ENCODE measurements at regions not wholly inside any gene's neighbourhood (a gene's known extent, or its start where the extent isn't known, plus 50 kb on each side); places are given as distances from the start of the nearest gene placed in this dataset.
A peak's percentile ranks its signal among the peaks of the same experiment; 100 is the strongest.

DNA sequence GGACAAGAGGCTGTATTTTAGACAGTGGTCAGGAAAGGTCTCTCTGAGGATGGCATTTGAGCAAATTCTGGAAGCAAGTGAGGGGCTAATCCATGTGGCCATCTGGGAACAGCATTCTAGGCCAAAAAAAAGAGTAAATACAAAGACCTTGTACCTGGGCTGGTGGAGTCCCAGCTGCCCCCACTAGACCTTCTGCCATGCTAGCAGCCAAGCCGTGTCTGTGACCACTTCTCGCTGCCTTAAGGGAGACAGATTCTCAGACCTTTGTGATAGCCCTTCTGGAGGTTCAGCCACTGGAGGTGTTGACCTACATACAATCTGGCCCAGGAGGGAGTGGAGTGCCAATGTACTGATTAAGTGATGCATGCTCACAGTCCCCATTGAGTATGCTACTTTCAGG lies 506.2 kb downstream of the MID1IP1 start (continued):
- TF ChIP-seq ZMIZ1 (IDR thresholded peaks at IDR 0.05; ENCODE audit: low read depth in 2 of 2, low read length in 2 of 2), result no peak

GRCh38 chrX:39308126-39308525 lies 506.9 kb downstream of the MID1IP1 start:
- CTCF ChIA-PET (ENCODE audit: low intra/inter-chr PET ratio), result no interaction called here
- ATAC-seq, result no peak
- no peak for FAIRE-seq

More at GRCh38 chrX:39308126-39308525, 506.9 kb downstream of the MID1IP1 start:
- no peak overlapping the region for H2AFZ ChIP-seq (ENCODE audit: low read depth, low read length)
- no peaks in the 10 kb centered on the region; a peak in 1 of 5 replicates for H3K4me1 ChIP-seq (replicated peaks in 1 of 2; ENCODE audit: control insufficient read depth in 2 of 2, insufficient read depth in 2 of 2, low read length in 2 of 2)
- no peaks in the 10 kb centered on the region for H3K9me1 ChIP-seq (ENCODE audit: control insufficient read depth, insufficient read depth, low read length)
- H3K27me3 ChIP-seq (ENCODE audit: control insufficient read depth in 2 of 2, insufficient read depth in 2 of 2, low read length in 2 of 2), result no peaks in the 10 kb centered on the region; a peak in 1 of 5 replicates
- in situ Hi-C loops (cut with MboI) (no loop called here), intact Hi-C loops (cut with micrococcal nuclease) (no loop called here)
- POLR2A ChIA-PET, result no interaction called here
- H3K36me3 ChIP-seq (ENCODE audit: control insufficient read depth, insufficient read depth, low read length), result no peaks in the 10 kb centered on the region
- no peaks in the 10 kb centered on the region for H3K9me3 ChIP-seq (replicated peaks; ENCODE audit: control insufficient read depth, insufficient read depth, low read depth, low read length)
- H3K79me2 ChIP-seq (ENCODE audit: control insufficient read depth, insufficient read depth, low read length), result no peaks in the 10 kb centered on the region
- no peak for TF ChIP-seq IRF2 (CRISPR knock-in tag; IDR thresholded peaks at IDR 0.05)
- peak; percentile 54 for TF ChIP-seq FOSL1 (tag; conservative IDR thresholded peaks at IDR 0.05)
- TF ChIP-seq JUND (IDR thresholded peaks at IDR 0.05; ENCODE audit: borderline replicate concordance, low read depth, low read length), result 0 out of 2 replicates have a peak, but pooled peaks have one; percentile 7
- no peak for TF ChIP-seq JUND (tag; IDR thresholded peaks at IDR 0.05; ENCODE audit: borderline replicate concordance, low read depth, low read length)
- 0 out of 2 replicates have a peak, but pooled peaks have one; percentile 28 for TF ChIP-seq NFIC (IDR thresholded peaks at IDR 0.05)
- BruUV-seq (replicated peaks), result no TSS peak
- no peak overlapping the region for H3K27ac ChIP-seq (ENCODE audit: extremely low read depth, low read depth, low read length)
- H4K20me1 ChIP-seq (replicated peaks; ENCODE audit: control insufficient read depth, insufficient read depth, low read length), result no peaks in the 10 kb centered on the region
- no peak overlapping the region for H3K9ac ChIP-seq (ENCODE audit: insufficient read depth in 1 of 2, low read depth in 2 of 2, low read length in 2 of 2)
- no peak overlapping the region for H3K4me2 ChIP-seq (ENCODE audit: insufficient read depth, low read length)
- 13% methylated on average over 1 of the region's 1 CpG for WGBS (ENCODE audit: insufficient coverage, low coverage, missing lambda C conversion rate)
- no peak overlapping the region for H3K4me3 ChIP-seq
- peak in 1 of 4 experiments; percentile 7 for DNase-seq (ENCODE audit: extremely low read depth in 1 of 4, low spot score in 3 of 4)
